ENCODE measurements at regions not wholly inside any gene's neighbourhood (a gene's known extent, or its start where the extent isn't known, plus 50 kb on each side); places are given as distances from the start of the nearest gene placed in this dataset.

GRCh38 chr3:176927706-176928581 is 269.3 kb downstream of the TBL1XR1 start:
- Mint-ChIP-seq H3K36me3 (ENCODE audit: low read depth, unreplicated experiment) (no peaks in the 10 kb centered on the region), H3K4me1 (ENCODE audit: low read depth, unreplicated experiment) (no peaks in the 10 kb centered on the region), H3K9me3 (ENCODE audit: unreplicated experiment) (no peaks in the 10 kb centered on the region), H3K27me3 (ENCODE audit: low read depth, unreplicated experiment) (no peaks in the 10 kb centered on the region), H3K4me3 (ENCODE audit: unreplicated experiment) (no peak overlapping the region), H3K27ac (ENCODE audit: unreplicated experiment) (no peak overlapping the region)
- no peaks in the 10 kb centered on the region for H3K79me2 ChIP-seq (ENCODE audit: insufficient read depth, low read length)
- no peak overlapping the region for H3K27ac ChIP-seq (ENCODE audit: low read depth, low read length)
- H3K9ac ChIP-seq (ENCODE audit: low read length), result no peak overlapping the region
- H3K4me2 ChIP-seq (ENCODE audit: low read length), result no peak overlapping the region
- H4K20me1 ChIP-seq (ENCODE audit: insufficient read depth, low read length), result no peaks in the 10 kb centered on the region
- no peak for DNase-seq (ENCODE audit: low read depth)
- H3K36me3 ChIP-seq (ENCODE audit: insufficient read depth, low read length), result no peaks in the 10 kb centered on the region
- no peaks in the 10 kb centered on the region for H3K27me3 ChIP-seq (ENCODE audit: insufficient read depth, low read length)
- no peak for FAIRE-seq
- H2AFZ ChIP-seq (ENCODE audit: low read depth, low read length), result no peak overlapping the region
- no peaks in the 10 kb centered on the region for H3K4me1 ChIP-seq (ENCODE audit: insufficient read depth, low read length)
- no peak overlapping the region for H3K4me3 ChIP-seq (ENCODE audit: insufficient read depth, low read depth, low read length)
- TF ChIP-seq EZH2 (IDR thresholded peaks at IDR 0.05; ENCODE audit: insufficient read depth, low read length), result no peak
- no peak for TF ChIP-seq CTCF (IDR thresholded peaks at IDR 0.05; ENCODE audit: insufficient read depth, low read depth, low read length)
- no peaks in the 10 kb centered on the region for H3K9me3 ChIP-seq (ENCODE audit: insufficient read depth, low read depth, low read length)

- no peak overlapping the region for H2AFZ ChIP-seq (ENCODE audit: low read depth, low read length)
- FAIRE-seq (no peak), DNase-seq (ENCODE audit: low read depth) (no peak)
- no peak overlapping the region for H3K9ac ChIP-seq (ENCODE audit: low read length)
- Mint-ChIP-seq H3K27me3 (ENCODE audit: low read depth, unreplicated experiment) (no peaks in the 10 kb centered on the region), H3K27ac (ENCODE audit: unreplicated experiment) (no peak overlapping the region), H3K4me3 (ENCODE audit: unreplicated experiment) (no peak overlapping the region), H3K36me3 (ENCODE audit: low read depth, unreplicated experiment) (no peaks in the 10 kb centered on the region), H3K4me1 (ENCODE audit: low read depth, unreplicated experiment) (no peaks in the 10 kb centered on the region), H3K9me3 (ENCODE audit: unreplicated experiment) (no peaks in the 10 kb centered on the region)
- no peak overlapping the region for H3K4me3 ChIP-seq (ENCODE audit: insufficient read depth, low read depth, low read length)
- H3K27ac ChIP-seq (ENCODE audit: low read depth, low read length), result no peak overlapping the region
- no peaks in the 10 kb centered on the region for H3K79me2 ChIP-seq (ENCODE audit: insufficient read depth, low read length)
- H3K4me2 ChIP-seq (ENCODE audit: low read length), result no peak overlapping the region
- no peaks in the 10 kb centered on the region for H3K36me3 ChIP-seq (ENCODE audit: insufficient read depth, low read length)
- no peaks in the 10 kb centered on the region for H4K20me1 ChIP-seq (ENCODE audit: insufficient read depth, low read length)
- H3K9me3 ChIP-seq (ENCODE audit: insufficient read depth, low read depth, low read length), result no peaks in the 10 kb centered on the region
- TF ChIP-seq CTCF (IDR thresholded peaks at IDR 0.05; ENCODE audit: insufficient read depth, low read depth, low read length), result no peak
- TF ChIP-seq EZH2 (IDR thresholded peaks at IDR 0.05; ENCODE audit: insufficient read depth, low read length), result no peak
- H3K27me3 ChIP-seq (ENCODE audit: insufficient read depth, low read length), result no peaks in the 10 kb centered on the region
- no peaks in the 10 kb centered on the region for H3K4me1 ChIP-seq (ENCODE audit: insufficient read depth, low read length)
These were observed 270.0 kb downstream of the TBL1XR1 start for GRCh38 chr3:176927280-176927679.

- H3K9ac ChIP-seq (ENCODE audit: low read length), result no peak overlapping the region
- H3K79me2 ChIP-seq (ENCODE audit: insufficient read depth, low read length), result no peaks in the 10 kb centered on the region
- no peaks in the 10 kb centered on the region for H3K9me3 ChIP-seq (ENCODE audit: insufficient read depth, low read depth, low read length)
- Mint-ChIP-seq H3K36me3 (ENCODE audit: low read depth, unreplicated experiment) (no peaks in the 10 kb centered on the region), H3K9me3 (ENCODE audit: unreplicated experiment) (no peaks in the 10 kb centered on the region), H3K27ac (ENCODE audit: unreplicated experiment) (no peak overlapping the region), H3K4me3 (ENCODE audit: unreplicated experiment) (no peak overlapping the region), H3K4me1 (ENCODE audit: low read depth, unreplicated experiment) (no peaks in the 10 kb centered on the region), H3K27me3 (ENCODE audit: low read depth, unreplicated experiment) (no peaks in the 10 kb centered on the region)
- no peak overlapping the region for H3K27ac ChIP-seq (ENCODE audit: low read depth, low read length)
- no peaks in the 10 kb centered on the region for H3K36me3 ChIP-seq (ENCODE audit: insufficient read depth, low read length)
- no peaks in the 10 kb centered on the region for H3K4me1 ChIP-seq (ENCODE audit: insufficient read depth, low read length)
- FAIRE-seq (no peak), DNase-seq (ENCODE audit: low read depth) (no peak)
- no peak overlapping the region for H3K4me2 ChIP-seq (ENCODE audit: low read length)
- no peak overlapping the region for H2AFZ ChIP-seq (ENCODE audit: low read depth, low read length)
- no peaks in the 10 kb centered on the region for H3K27me3 ChIP-seq (ENCODE audit: insufficient read depth, low read length)
- H3K4me3 ChIP-seq (ENCODE audit: insufficient read depth, low read depth, low read length), result no peak overlapping the region
- H4K20me1 ChIP-seq (ENCODE audit: insufficient read depth, low read length), result no peaks in the 10 kb centered on the region
- TF ChIP-seq EZH2 (IDR thresholded peaks at IDR 0.05; ENCODE audit: insufficient read depth, low read length), result no peak
- TF ChIP-seq CTCF (IDR thresholded peaks at IDR 0.05; ENCODE audit: insufficient read depth, low read depth, low read length), result no peak
These were observed 270.6 kb downstream of the TBL1XR1 start for GRCh38 chr3:176926688-176927087.

All from astrocyte (in vitro differentiated cells and primary cell).